Astrocyte of the spinal cord (primary cell): ENCODE measurements at regions not wholly inside any gene's neighbourhood (a gene's known extent, or its start where the extent isn't known, plus 50 kb on each side); places are given as distances from the start of the nearest gene placed in this dataset.
A peak's percentile ranks its signal among the peaks of the same experiment; 100 is the strongest.

Source experiments
- DNase-seq: peaks from one replicate; pipeline ENCODE4 v3.0.0; 2011; ENCODE audit warnings: low read depth, low spot score
- H3K4me3 ChIP-seq: 2 replicates; pipeline ENCODE4 v1.5.1; 2011; ENCODE audit warnings: low read depth, mild to moderate bottlenecking, low read length, moderate library complexity
- in situ Hi-C: cut with HindIII; loops from 2 replicates; pipeline ENCODE4 v1.10.0; 2017; ENCODE audit warnings: low sequenced_read_pairs
- TF ChIP-seq, protein P1 (sequence below): IDR thresholded peaks from 2 replicates; pipeline ENCODE4 v1.5.1; 2012; ENCODE audit warnings: low read depth, mild to moderate bottlenecking, low read length, inconsistent platforms

DNA sequence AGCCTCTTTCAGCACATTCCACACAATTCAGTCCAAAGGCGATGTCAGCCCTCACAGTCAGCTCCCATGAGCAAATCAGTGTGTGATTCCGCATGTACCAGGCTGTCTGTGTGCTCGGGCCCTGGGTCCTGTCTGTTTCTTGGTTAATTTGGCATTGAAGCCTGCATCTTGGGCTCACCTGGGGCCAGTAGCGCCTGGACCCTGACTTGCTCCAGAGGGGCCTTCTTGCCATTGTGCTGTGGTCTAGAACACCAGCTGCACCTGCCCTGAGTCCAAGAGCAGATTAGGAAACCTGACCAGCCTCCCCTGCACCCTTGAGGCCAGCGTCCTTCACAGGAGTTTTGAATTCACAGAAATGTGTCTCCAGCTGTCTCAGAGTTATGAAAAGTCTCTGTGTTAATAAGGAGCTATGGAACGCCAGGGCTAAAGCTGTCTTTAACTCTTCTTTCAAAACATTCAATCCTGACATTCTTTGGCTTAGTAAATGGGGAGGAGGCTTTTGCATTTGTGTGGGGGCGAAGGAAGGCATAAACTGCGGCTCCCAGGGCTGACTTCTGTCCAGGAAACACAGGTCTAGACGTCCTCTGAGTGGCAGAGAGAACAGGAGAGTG lies 102.2 kb downstream of the ARF6 start:
- in situ Hi-C loops, result no loop called here
- no peak for DNase-seq
- TF ChIP-seq, protein P1, sequence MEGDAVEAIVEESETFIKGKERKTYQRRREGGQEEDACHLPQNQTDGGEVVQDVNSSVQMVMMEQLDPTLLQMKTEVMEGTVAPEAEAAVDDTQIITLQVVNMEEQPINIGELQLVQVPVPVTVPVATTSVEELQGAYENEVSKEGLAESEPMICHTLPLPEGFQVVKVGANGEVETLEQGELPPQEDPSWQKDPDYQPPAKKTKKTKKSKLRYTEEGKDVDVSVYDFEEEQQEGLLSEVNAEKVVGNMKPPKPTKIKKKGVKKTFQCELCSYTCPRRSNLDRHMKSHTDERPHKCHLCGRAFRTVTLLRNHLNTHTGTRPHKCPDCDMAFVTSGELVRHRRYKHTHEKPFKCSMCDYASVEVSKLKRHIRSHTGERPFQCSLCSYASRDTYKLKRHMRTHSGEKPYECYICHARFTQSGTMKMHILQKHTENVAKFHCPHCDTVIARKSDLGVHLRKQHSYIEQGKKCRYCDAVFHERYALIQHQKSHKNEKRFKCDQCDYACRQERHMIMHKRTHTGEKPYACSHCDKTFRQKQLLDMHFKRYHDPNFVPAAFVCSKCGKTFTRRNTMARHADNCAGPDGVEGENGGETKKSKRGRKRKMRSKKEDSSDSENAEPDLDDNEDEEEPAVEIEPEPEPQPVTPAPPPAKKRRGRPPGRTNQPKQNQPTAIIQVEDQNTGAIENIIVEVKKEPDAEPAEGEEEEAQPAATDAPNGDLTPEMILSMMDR, result no peak
- H3K4me3 ChIP-seq, result no peak overlapping the region

DNA sequence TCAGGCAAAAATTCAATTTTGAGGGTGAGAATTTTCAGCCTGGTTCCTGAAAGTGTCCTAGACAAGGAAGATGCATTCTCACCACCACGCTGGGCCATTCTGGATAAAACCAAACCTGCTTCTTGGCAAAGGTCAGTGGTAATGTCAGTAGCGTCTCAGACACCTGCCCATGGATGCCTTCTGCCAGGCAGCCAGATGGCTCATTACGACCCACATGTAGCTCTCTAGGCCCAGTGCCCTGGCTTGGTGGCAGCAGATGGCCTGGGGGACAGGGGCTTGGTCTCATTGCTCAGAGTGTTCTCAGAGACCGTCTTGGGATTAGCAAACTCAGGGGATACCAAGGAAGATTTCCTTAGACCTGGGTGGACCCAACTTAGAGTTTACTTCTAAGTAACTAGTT lies 105.1 kb downstream of the ARF6 start:
- no peak for DNase-seq
- TF ChIP-seq, protein P1, result no peak
- in situ Hi-C loops, result no loop called here
- no peak overlapping the region for H3K4me3 ChIP-seq

DNA sequence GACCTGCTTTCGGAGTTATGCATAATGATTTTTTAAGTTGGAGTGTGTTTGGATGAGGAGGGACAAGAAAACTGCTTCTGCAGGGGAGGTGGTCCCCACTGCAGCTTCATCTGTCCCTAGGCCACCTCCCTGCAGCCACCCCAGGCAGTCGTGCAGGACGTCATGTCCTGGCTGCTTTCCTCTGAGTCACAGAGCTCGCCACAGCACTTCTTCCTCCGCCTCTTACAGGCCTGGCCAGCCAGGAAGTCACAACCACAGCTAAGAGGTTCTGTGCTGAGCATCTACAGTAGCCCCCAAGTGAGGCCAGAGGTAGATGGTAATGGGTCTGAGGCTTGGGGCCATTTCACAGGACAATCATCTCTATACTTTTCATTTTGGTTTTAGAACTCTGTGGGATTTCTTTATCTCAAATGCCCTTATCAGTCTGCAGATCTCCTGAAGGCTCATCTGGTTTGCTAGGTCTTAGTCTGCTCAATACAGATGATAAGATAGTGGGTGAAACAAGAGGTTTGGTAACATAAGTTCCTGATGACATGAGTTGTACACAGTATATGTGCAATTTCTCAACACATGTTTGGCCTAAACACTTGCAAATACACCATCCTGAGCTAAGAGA lies 106.4 kb downstream of the ARF6 start:
- TF ChIP-seq, protein P1, result no peak
- no peak overlapping the region for H3K4me3 ChIP-seq
- peak; percentile 89 for DNase-seq
- in situ Hi-C loops, result no loop called here

DNA sequence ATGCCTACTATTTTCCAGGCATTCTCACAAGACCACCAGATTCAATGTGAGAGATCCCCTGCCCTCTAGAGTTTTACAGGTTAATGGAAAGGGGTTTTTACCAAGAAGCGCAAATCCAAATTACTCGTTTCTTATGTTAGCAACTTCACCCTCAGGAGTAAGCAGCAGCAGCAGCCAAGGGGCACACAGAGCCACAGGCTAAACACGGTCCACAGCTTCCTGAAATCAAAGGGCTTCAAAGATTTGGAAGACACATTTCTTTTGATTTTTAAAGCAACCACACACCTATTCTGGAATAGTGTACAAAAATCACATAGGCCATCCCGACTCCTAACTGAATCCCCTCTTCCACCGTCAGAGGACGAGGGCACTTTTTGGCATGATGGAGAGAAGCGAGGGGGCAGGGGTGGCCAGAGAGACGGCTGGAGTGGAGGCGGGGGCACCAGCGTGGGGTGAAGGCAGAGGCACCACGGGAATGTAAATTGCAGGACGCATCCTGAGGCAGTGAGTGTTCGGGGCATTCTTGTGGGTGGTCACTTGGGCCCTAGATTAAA lies 107.0 kb downstream of the ARF6 start:
- DNase-seq, result no peak
- TF ChIP-seq, protein P1, result no peak
- no peak overlapping the region for H3K4me3 ChIP-seq
- in situ Hi-C loops, result no loop called here

DNA sequence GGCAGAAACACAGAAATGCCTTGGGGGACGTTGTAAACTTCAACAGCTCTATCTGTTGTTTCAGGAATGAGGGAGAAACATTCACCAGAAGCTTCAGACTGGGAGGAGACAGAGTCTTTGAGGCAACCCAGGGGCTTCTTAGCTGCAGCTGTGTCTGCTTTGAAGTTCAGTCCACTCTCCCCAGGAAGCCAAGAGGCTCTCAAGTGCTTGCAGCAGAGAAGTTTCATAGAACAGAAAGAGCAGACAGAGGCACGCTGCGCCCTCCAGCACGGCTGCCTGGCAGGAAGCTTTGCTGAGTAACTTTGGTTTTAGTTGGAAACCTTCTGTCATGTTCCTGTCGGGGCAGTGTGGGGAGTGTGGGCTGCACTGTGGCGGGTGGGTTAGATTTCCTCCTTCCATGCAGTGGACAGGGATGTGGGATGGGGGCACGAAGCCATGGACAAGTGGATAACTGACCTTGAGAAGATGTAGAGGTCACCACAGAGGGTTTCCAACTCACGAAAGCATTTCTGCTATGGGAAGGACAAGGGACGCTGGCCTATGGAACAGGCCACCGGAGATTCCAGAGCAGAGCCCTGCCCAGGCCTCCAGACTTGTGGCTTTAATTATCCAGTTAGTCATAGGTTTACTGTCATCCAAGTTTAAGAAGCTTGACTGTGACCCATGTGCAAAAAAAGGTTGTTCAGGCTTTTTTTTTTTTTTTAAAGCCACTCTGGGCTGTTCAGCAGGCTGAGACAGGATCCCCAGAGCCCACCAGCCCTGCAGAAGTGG lies 107.7 kb downstream of the ARF6 start:
- DNase-seq, result peak; percentile 97
- in situ Hi-C loops, result no loop called here
- TF ChIP-seq, protein P1, result no peak
- no peak overlapping the region for H3K4me3 ChIP-seq

DNA sequence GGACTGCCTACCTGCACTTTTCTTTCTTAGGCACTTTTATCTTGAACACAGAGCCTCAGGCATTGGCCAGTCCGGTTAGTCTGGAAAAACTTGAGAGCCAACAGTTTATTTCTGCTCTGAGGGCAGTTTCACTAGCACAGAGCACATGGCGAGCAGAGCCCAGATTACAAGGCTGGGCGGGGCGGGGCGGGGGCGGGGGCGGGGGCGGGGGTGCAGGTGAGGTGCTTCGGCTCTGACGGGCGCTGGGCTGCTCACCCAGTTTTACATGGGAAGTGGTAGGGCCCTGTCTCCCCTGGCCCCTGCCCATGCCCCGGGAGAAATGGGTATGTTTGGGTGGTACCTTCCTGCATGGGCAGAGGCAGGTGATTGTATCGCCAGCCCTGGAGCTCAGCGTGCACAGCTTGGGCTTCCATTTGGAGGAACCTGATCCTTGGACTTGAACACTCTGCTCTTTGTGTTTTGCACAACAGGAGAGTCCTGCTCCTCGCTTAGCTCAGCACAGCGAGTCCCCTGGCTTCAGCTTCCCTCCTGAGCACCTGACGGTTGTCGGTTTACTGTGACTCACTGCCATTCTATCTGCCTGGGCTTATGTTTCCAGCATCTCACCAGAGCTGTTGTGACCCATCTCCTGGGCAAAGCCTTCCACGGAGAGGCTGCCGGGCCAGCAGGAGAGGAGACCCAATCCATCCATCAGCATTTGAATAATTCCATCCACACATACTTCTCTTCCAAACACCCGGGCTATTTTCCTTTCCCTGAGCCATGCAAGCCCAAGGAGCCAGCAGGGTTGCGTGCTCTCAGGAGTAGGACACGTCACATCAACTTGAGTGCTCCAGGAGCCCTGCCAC lies 108.5 kb downstream of the ARF6 start:
- TF ChIP-seq, protein P1, result no peak
- DNase-seq, result peak; percentile 88
- in situ Hi-C loops, result no loop called here
- H3K4me3 ChIP-seq, result no peak overlapping the region
